ENCODE measurements at regions not wholly inside any gene's neighbourhood (a gene's known extent, or its start where the extent isn't known, plus 50 kb on each side); places are given as distances from the start of the nearest gene placed in this dataset.

GRCh38 chr3:189117087-189117486, 54.7 kb upstream of the TPRG1 start:
- no peak for DNase-seq

GRCh38 chr3:189118896-189119295, 52.9 kb upstream of the TPRG1 start:
- no peak for DNase-seq

GRCh38 chr3:189119950-189120349, 51.8 kb upstream of the TPRG1 start:
- DNase-seq, result no peak

GRCh38 chr3:189121092-189121491, 50.7 kb upstream of the TPRG1 start:
- no peak for DNase-seq
